Common myeloid progenitor, CD34-positive (primary cell): ENCODE measurements at regions not wholly inside any gene's neighbourhood (a gene's known extent, or its start where the extent isn't known, plus 50 kb on each side); places are given as distances from the start of the nearest gene placed in this dataset.

ENCODE experiments used
- CTCF ChIA-PET: fragments of 350-600 bp; sonication (Branson Sonifier 250); formaldehyde crosslinking; loops from one replicate; lab custom pipeline; 2021; ENCODE audit warnings: antibody characterized with exemption; lab: Charles Lee
- POLR2A ChIA-PET: fragments of 350-600 bp; sonication (Branson Sonifier 250); formaldehyde crosslinking; loops from one replicate; lab custom pipeline; 2021; ENCODE audit warnings: antibody characterized with exemption; lab: Charles Lee
- DNase-seq, 3 donors: peaks; one replicate each; pipeline versions ENCODE4 v3.0.0 to v3.0.0-alpha.2; 2013
- H3K27ac ChIP-seq, 2 experiments: 1 replicate in 1 of 2; 2 replicates in 1 of 2; pipeline ENCODE4 v1.7.0; 2013; ENCODE audit warnings: inconsistent platforms in 2 of 2, low read length in 2 of 2, mild to moderate bottlenecking in 2 of 2, low read depth in 1 of 2, moderate library complexity in 1 of 2; ENCODE audit not compliant: severe bottlenecking in 2 of 2, insufficient read depth in 1 of 2, poor library complexity in 1 of 2
- H3K27me3 ChIP-seq, 5 experiments: replicated peaks in 2 of 5; 1 replicate in 3 of 5; 2 replicates in 2 of 5; pipeline versions ENCODE4 v1.6.1 to v1.7.0; 2013; ENCODE audit warnings: low read length in 4 of 5, mild to moderate bottlenecking in 2 of 5, moderate library complexity in 2 of 5, inconsistent platforms in 1 of 5; ENCODE audit not compliant: insufficient read depth in 5 of 5, control insufficient read depth in 4 of 5
- H3K36me3 ChIP-seq, 4 experiments: 1 replicate in 2 of 4; 2 replicates in 2 of 4; pipeline versions ENCODE4 v1.6.1 to v1.7.0; 2013; ENCODE audit warnings: low read length in 3 of 4, control low read depth in 1 of 4, mild to moderate bottlenecking in 1 of 4; ENCODE audit not compliant: control insufficient read depth in 4 of 4, insufficient read depth in 4 of 4
- H3K4me1 ChIP-seq, 4 experiments: 1 replicate in 3 of 4; 2 replicates in 1 of 4; pipeline versions ENCODE4 v1.6.1 to v1.7.1; 2013; ENCODE audit warnings: low read length in 3 of 4, mild to moderate bottlenecking in 3 of 4, control low read depth in 1 of 4, inconsistent platforms in 1 of 4, moderate library complexity in 1 of 4; ENCODE audit not compliant: control insufficient read depth in 4 of 4, insufficient read depth in 4 of 4; ENCODE audit errors: control extremely low read depth in 1 of 4
- H3K4me3 ChIP-seq, 7 experiments: 1 replicate in 4 of 7; 2 replicates in 3 of 7; pipeline versions ENCODE4 v1.5.1 to v1.7.0; 2013; ENCODE audit warnings: mild to moderate bottlenecking in 7 of 7, low read length in 6 of 7, moderate library complexity in 6 of 7, inconsistent platforms in 2 of 7, low read depth in 2 of 7, control low read depth in 1 of 7; ENCODE audit not compliant: insufficient read depth in 4 of 7, control insufficient read depth in 1 of 7; ENCODE audit errors: extremely low read depth in 1 of 7
- H3K9me3 ChIP-seq, 5 experiments: 1 replicate in 4 of 5; 2 replicates in 1 of 5; pipeline versions ENCODE4 v1.6.1 to v1.7.1; 2013; ENCODE audit warnings: low read length in 4 of 5, mild to moderate bottlenecking in 2 of 5, inconsistent platforms in 1 of 5, low read depth in 1 of 5, moderate library complexity in 1 of 5; ENCODE audit not compliant: control insufficient read depth in 4 of 5, insufficient read depth in 2 of 5; ENCODE audit errors: control extremely low read depth in 1 of 5
- WGBS: methylation state at CpG from one replicate; pipeline ENCODE4 v1.1.5; 2013; ENCODE audit not compliant: insufficient coverage; 5-methylcytosine and 5-hydroxymethylcytosine counted together

DNA sequence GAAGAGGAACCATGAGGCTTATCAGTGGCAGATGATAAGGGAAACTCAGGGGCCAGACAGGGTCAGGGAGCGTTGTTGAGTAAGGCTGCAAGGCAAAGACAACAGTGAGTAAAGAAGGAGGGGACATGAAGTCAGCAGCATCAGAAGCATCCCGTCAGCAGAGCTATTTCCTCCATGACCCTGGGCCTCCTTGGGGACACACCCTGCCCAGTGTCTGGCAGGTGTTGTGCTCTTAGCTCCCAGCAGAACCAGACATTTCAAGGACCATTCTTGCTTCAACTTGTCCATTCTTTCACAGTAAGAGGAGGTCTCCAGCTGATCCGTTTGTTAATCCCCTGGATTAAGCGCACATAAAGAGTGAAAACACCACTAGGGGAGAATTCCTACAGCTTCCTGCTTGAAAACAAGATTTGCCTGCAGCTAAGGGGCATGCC, 88.7 kb upstream of the MEIS1 start:
- peak; percentile 2 to 51 (median 22) for DNase-seq
- POLR2A ChIA-PET = no interaction called here
- H3K4me3 ChIP-seq = no peak overlapping the region
- H3K4me1 ChIP-seq = peaks cover 0 to 4% (median 0%) of the 10 kb centered on the region in 4 experiments
- H3K9me3 ChIP-seq = peaks cover 0 to 1% (median 0%) of the 10 kb centered on the region in 5 experiments
- CTCF ChIA-PET = interaction anchor here (0.6 kb wide), 1 partner anchor 893 kb away, joined by 3 read pairs; no protein-coding TSS in a partner anchor
- H3K27ac ChIP-seq = no peak overlapping the region
- H3K36me3 ChIP-seq = no peaks in the 10 kb centered on the region
- H3K27me3 ChIP-seq = no peaks in the 10 kb centered on the region
- 10% methylated on average over 2 of the region's 4 CpGs for WGBS

DNA sequence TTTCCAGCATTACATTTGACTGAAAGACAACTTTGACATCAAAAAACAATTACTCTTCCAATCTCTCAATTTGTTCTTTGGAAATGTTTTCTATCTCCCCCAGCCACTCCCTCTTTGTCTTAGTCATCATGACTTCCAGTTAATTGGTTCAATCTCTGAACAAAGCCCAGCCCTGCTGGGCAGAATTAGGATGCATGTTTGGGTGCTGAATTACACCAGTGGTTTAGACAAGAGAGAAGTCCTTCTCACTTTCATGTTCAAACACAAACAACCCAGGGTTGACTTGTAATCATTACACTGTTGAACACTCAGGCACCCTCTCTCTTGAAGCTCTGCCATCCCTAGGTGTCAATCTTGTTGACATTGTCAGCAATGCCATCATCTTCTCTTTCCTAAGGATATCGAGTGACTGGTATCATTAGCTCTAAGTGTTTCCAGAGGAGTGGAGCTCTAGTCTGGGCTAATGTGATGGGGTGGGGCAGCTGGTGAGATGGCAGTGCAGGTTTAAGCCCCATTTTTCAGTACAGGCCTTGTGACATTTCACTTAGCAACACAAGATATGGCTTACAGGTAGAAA, 90.8 kb upstream of the MEIS1 start:
- no CpG with 5 or more reads among the region's 1 CpG for WGBS
- no peak overlapping the region for H3K27ac ChIP-seq
- H3K9me3 ChIP-seq = peaks cover 0 to 1% (median 0%) of the 10 kb centered on the region in 5 experiments
- H3K27me3 ChIP-seq = no peaks in the 10 kb centered on the region
- H3K4me3 ChIP-seq = no peak overlapping the region
- POLR2A ChIA-PET = no interaction called here
- peaks cover 0 to 4% (median 0%) of the 10 kb centered on the region in 4 experiments for H3K4me1 ChIP-seq
- no peaks in the 10 kb centered on the region for H3K36me3 ChIP-seq
- CTCF ChIA-PET = interaction anchor here (0.5 to 1.1 kb wide), 2 partner anchors 18 to 402 kb away, joined by 3 read pairs; no protein-coding TSS in a partner anchor
- DNase-seq = no peak

- H3K4me1 ChIP-seq = peaks cover 0 to 4% (median 0%) of the 10 kb centered on the region in 4 experiments
- H3K36me3 ChIP-seq = no peaks in the 10 kb centered on the region
- POLR2A ChIA-PET = no interaction called here
- no peaks in the 10 kb centered on the region for H3K27me3 ChIP-seq
- H3K4me3 ChIP-seq = no peak overlapping the region
- no peak overlapping the region for H3K27ac ChIP-seq
- WGBS = 80% methylated on average over 1 of the region's 1 CpG
- peaks cover 0 to 1% (median 0%) of the 10 kb centered on the region in 5 experiments for H3K9me3 ChIP-seq
- DNase-seq = no peak
- CTCF ChIA-PET = no interaction called here
These were observed 91.7 kb upstream of the MEIS1 start for GRCh38 chr2:66343259-66343658.

DNA sequence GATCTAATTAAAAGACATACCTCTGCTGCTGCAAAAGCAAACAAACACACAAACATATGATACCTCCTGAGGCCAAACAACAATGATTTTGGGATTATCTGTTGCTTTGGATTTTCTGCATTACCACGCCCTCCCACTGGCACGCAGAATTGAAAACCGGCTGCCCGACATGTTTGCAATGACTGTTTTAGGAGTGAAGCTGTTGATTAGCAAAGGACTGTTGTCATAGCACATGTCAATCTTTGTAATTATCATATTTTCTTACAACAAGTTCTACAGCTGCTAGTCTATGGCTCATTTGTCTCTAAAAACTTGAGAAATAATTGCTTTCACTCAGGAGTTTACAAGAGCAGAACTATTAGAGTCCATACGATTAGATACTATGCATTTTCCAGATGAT, 94.4 kb upstream of the MEIS1 start:
- DNase-seq = no peak
- no peaks in the 10 kb centered on the region for H3K27me3 ChIP-seq
- H3K4me3 ChIP-seq = no peak overlapping the region
- H3K36me3 ChIP-seq = no peaks in the 10 kb centered on the region
- H3K9me3 ChIP-seq = peaks cover 0 to 1% (median 0%) of the 10 kb centered on the region in 5 experiments
- H3K27ac ChIP-seq = no peak overlapping the region
- POLR2A ChIA-PET = no interaction called here
- no peaks in the 10 kb centered on the region for H3K4me1 ChIP-seq
- CTCF ChIA-PET = no interaction called here
- 100% methylated on average over 1 of the region's 5 CpGs for WGBS

DNA sequence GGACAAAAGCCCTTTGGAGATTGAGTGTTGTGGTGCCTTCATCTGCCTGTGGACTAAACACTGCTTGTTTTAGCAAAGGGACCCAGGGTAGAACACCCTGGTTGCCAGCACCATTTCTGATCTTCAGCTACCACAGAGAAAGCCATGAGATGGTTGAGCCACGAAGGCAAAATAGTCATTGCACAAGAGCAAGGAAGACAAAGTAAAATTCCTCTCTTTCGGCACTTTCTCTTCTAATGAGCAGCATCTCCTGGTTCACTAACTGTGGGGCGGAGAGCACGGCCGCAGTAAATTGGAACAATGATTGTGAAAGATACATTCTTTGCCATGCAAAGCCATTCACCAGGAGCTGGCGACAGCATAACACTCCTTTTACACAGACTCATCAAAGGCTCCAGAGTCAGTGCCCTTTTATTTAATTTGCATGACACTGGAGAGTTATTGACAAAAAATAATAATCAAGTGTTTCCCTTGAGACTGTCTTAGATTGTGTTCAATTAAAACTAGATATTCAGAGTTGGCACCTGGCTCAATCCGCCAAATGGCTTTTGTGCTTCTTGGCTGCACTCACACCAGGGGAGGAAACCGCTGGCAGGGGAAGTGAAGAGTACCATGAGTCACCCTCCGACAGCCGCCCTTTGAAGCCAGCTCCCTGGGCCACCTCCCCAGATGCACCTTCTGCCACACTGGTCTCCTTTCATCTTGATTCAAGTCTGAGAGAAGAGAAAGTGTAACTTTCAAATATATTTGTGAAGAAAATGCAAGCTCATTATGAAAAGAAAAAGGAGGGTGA, 100.5 kb upstream of the MEIS1 start:
- ChIA-PET CTCF (no interaction called here), POLR2A (no interaction called here)
- H3K4me1 ChIP-seq = no peaks in the 10 kb centered on the region
- no peak overlapping the region for H3K4me3 ChIP-seq
- H3K27ac ChIP-seq = no peak overlapping the region
- H3K9me3 ChIP-seq = no peaks in the 10 kb centered on the region
- H3K27me3 ChIP-seq = no peaks in the 10 kb centered on the region
- peak in 2 of 3 donors; percentile 8 to 20 for DNase-seq
- 98% methylated on average over 6 of the region's 10 CpGs for WGBS
- no peaks in the 10 kb centered on the region for H3K36me3 ChIP-seq

DNA sequence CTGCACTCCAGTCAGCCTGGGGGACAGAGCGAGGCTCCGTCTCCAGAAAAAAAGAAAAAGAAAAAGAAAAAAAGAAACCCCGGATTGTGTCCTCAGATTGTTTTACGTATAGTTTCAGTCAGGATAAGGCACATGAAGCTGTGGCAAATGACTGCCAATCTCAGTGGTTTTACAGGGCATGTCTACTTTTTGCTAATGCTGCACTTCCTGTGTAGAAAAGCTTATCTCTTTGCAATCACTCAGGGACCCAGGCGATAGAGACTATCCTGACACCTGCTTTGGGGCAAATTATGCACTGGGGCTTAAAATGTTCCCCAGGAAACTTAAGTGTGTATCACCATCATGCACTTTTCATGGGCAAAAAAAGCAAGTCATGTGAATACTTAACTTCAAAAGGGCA, 103.7 kb upstream of the MEIS1 start:
- WGBS = 83% methylated on average over 4 of the region's 5 CpGs
- Histone ChIP-seq H3K36me3 (no peaks in the 10 kb centered on the region), H3K27ac (no peak overlapping the region), H3K4me1 (no peaks in the 10 kb centered on the region), H3K9me3 (no peaks in the 10 kb centered on the region), H3K27me3 (no peaks in the 10 kb centered on the region), H3K4me3 (no peak overlapping the region)
- ChIA-PET POLR2A (no interaction called here), CTCF (no interaction called here)
- no peak for DNase-seq

GRCh38 chr2:66329081-66329605, 105.8 kb upstream of the MEIS1 start:
- no peak overlapping the region for H3K27ac ChIP-seq
- 94% methylated on average over 3 of the region's 5 CpGs for WGBS
- POLR2A ChIA-PET = no interaction called here

More at GRCh38 chr2:66329081-66329605, 105.8 kb upstream of the MEIS1 start:
- Histone ChIP-seq H3K9me3 (no peaks in the 10 kb centered on the region), H3K36me3 (no peaks in the 10 kb centered on the region), H3K4me3 (no peak overlapping the region), H3K27me3 (no peaks in the 10 kb centered on the region), H3K4me1 (no peaks in the 10 kb centered on the region)
- no peak for DNase-seq
- CTCF ChIA-PET = no interaction called here
